BLaER1 (cell line): ENCODE measurements at regions not wholly inside any gene's neighbourhood (a gene's known extent, or its start where the extent isn't known, plus 50 kb on each side); places are given as distances from the start of the nearest gene placed in this dataset.

ENCODE experiments used
- H3K27ac ChIP-seq: shearing (Covaris generic); formaldehyde crosslinking; 2 replicates; pipeline ENCODE4 v1.8.1; 2022
- H3K27me3 ChIP-seq: shearing (Covaris generic); formaldehyde crosslinking; 2 replicates; pipeline ENCODE4 v1.8.1; 2022
- H3K36me3 ChIP-seq: shearing (Covaris generic); formaldehyde crosslinking; 2 replicates; pipeline ENCODE4 v1.8.1; 2022
- H3K4me1 ChIP-seq: shearing (Covaris generic); formaldehyde crosslinking; 2 replicates; pipeline ENCODE4 v1.8.1; 2022
- H3K4me2 ChIP-seq: shearing (Covaris generic); formaldehyde crosslinking; 2 replicates; pipeline ENCODE4 v1.8.1; 2022
- H3K4me3 ChIP-seq: shearing (Covaris generic); formaldehyde crosslinking; 2 replicates; pipeline ENCODE4 v1.8.1; 2022
- H3K9ac ChIP-seq: shearing (Covaris generic); formaldehyde crosslinking; 2 replicates; pipeline ENCODE4 v1.8.1; 2022
- H3K9me3 ChIP-seq: shearing (Covaris generic); formaldehyde crosslinking; 2 replicates; pipeline ENCODE4 v1.8.1; 2022
- H4K20me1 ChIP-seq: shearing (Covaris generic); formaldehyde crosslinking; 2 replicates; pipeline ENCODE4 v1.8.1; 2022
- Cebpa-rat ChIP-seq: shearing (Covaris generic); IDR thresholded peaks from 2 replicates; pipeline ENCODE4 v1.8.1; 2022

DNA sequence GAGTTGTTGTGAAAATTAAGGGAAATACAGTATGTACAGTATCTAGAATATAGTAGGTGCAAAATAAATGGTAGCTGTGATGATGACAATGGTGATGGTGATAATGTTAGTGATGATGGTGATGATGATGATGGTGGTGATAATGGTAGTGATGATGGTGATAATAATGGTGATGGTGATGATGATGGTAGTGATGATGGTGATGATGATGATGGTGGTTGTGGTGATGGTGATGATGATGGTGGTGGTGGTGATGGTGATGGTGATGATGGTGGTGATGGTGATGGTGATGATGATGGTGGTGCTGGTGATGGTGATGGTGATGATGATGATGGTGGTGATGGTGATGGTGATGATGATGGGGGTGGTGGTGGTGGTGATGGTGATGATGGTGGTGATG, 91.3 kb upstream of the FOXF1 start:
- peaks cover 35% of the 10 kb centered on the region for H3K9me3 ChIP-seq
- TF ChIP-seq Cebpa-rat, result no peak
- H3K27ac ChIP-seq, result no peak overlapping the region
- no peaks in the 10 kb centered on the region for H4K20me1 ChIP-seq
- H3K36me3 ChIP-seq, result no peaks in the 10 kb centered on the region
- H3K4me1 ChIP-seq, result no peaks in the 10 kb centered on the region
- no peaks in the 10 kb centered on the region for H3K27me3 ChIP-seq
- no peak overlapping the region for H3K9ac ChIP-seq
- H3K4me3 ChIP-seq, result no peak overlapping the region
- H3K4me2 ChIP-seq, result no peak overlapping the region

- no peaks in the 10 kb centered on the region for H3K27me3 ChIP-seq
- H3K4me2 ChIP-seq, result no peak overlapping the region
- no peaks in the 10 kb centered on the region for H3K4me1 ChIP-seq
- no peak overlapping the region for H3K27ac ChIP-seq
- peaks cover 35% of the 10 kb centered on the region for H3K9me3 ChIP-seq
- no peak for TF ChIP-seq Cebpa-rat
- no peak overlapping the region for H3K9ac ChIP-seq
- H3K4me3 ChIP-seq, result no peak overlapping the region
- no peaks in the 10 kb centered on the region for H3K36me3 ChIP-seq
- H4K20me1 ChIP-seq, result no peaks in the 10 kb centered on the region
Observed at GRCh38 chr16:86419518-86419917, 90.8 kb upstream of the FOXF1 start.

GRCh38 chr16:86421995-86422394, 88.3 kb upstream of the FOXF1 start:
- TF ChIP-seq Cebpa-rat, result no peak
- Histone ChIP-seq H3K4me3 (no peak overlapping the region), H3K4me2 (no peak overlapping the region), H4K20me1 (no peaks in the 10 kb centered on the region), H3K4me1 (no peaks in the 10 kb centered on the region), H3K9ac (no peak overlapping the region), H3K27me3 (no peaks in the 10 kb centered on the region), H3K27ac (no peak overlapping the region), H3K9me3 (peaks cover 28% of the 10 kb centered on the region), H3K36me3 (no peaks in the 10 kb centered on the region)

DNA sequence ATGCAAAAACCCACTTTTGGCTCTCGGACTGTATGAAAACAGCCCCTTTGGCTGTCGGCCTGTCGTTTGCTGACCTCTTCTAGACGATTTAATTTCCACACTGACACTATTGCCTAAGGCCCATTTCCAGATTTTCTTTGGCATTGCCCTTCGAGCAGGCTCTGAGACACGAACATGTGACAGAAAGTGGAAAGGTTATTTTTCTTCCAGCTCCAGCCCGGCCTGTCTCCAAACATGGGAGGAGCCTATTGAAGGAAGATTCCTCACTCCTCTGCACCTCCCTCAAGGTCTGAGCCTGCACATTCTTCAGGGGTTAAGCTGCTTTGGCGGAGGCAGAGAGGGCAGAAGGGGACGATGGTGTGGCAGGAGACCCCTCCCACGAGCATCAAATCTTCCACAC, 85.9 kb upstream of the FOXF1 start:
- Histone ChIP-seq H3K4me1 (no peaks in the 10 kb centered on the region), H3K36me3 (no peaks in the 10 kb centered on the region), H3K9me3 (peaks cover 28% of the 10 kb centered on the region), H3K27me3 (no peaks in the 10 kb centered on the region), H4K20me1 (no peaks in the 10 kb centered on the region), H3K27ac (no peak overlapping the region), H3K4me2 (no peak overlapping the region), H3K4me3 (no peak overlapping the region), H3K9ac (no peak overlapping the region)
- no peak for TF ChIP-seq Cebpa-rat

GRCh38 chr16:86424985-86425384, 85.3 kb upstream of the FOXF1 start:
- H3K4me1 ChIP-seq, result no peaks in the 10 kb centered on the region
- no peak for TF ChIP-seq Cebpa-rat
- no peak overlapping the region for H3K9ac ChIP-seq
- no peaks in the 10 kb centered on the region for H3K36me3 ChIP-seq
- H3K4me3 ChIP-seq, result no peak overlapping the region
- peaks cover 28% of the 10 kb centered on the region for H3K9me3 ChIP-seq
- no peaks in the 10 kb centered on the region for H4K20me1 ChIP-seq
- H3K27ac ChIP-seq, result no peak overlapping the region
- H3K4me2 ChIP-seq, result no peak overlapping the region
- no peaks in the 10 kb centered on the region for H3K27me3 ChIP-seq

DNA sequence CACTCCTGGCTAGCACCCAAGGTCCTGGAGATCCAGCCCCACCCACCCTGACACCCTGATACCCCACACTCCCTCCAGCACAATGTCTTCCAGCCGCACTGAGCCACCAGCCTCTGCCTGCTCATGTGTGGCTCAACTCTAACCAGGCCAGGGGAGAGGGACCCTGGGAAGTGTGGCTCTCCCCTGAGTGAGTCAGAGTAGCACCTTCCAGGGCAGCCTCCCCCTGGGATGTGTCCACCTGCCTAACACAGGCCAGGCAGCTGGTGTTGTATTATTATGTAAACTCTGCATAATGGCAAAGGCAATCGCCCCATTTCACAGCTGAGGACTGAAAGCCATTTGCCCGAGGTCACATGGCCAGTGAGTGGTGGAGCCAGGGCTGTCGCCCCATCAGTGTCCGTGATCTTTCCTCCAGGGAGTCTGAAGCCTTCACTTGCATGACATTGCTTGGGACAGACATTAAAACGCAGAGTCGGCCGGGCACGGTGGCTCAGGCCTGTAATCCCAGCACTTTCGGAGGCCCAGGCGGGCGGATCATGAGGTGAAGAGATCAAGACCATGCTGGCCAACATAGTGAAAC, 84.2 kb upstream of the FOXF1 start:
- no peak overlapping the region for H3K4me3 ChIP-seq
- no peak overlapping the region for H3K9ac ChIP-seq
- H3K27me3 ChIP-seq, result no peaks in the 10 kb centered on the region
- H3K9me3 ChIP-seq, result peaks cover 24% of the 10 kb centered on the region
- no peak for TF ChIP-seq Cebpa-rat
- no peak overlapping the region for H3K4me2 ChIP-seq
- H3K27ac ChIP-seq, result no peak overlapping the region
- H4K20me1 ChIP-seq, result no peaks in the 10 kb centered on the region
- H3K36me3 ChIP-seq, result no peaks in the 10 kb centered on the region
- no peaks in the 10 kb centered on the region for H3K4me1 ChIP-seq

DNA sequence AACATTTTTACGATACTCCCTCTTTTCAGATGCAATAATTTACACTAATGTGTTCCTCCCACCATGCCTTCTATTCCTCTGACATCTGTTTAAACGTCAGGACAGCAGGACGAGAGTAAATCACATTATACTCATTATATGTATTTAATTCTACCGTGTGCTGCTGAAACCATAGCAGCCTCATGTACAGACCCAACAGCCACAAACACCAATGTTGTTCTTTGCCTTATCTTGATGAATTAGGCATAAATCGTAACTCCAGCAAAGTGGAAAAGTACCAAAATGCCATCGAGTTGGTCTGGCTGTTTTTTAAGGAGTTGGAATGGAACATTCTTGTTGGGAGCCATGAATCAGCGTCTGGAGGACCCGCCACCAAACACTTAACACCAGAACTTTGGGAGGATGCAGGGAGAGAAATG, 82.9 kb upstream of the FOXF1 start:
- Histone ChIP-seq H3K36me3 (no peaks in the 10 kb centered on the region), H4K20me1 (no peaks in the 10 kb centered on the region), H3K27me3 (no peaks in the 10 kb centered on the region), H3K9ac (no peak overlapping the region), H3K9me3 (peaks cover 12% of the 10 kb centered on the region), H3K4me3 (no peak overlapping the region), H3K4me2 (no peak overlapping the region), H3K4me1 (no peaks in the 10 kb centered on the region), H3K27ac (no peak overlapping the region)
- no peak for TF ChIP-seq Cebpa-rat

GRCh38 chr16:86428729-86429517, 81.4 kb upstream of the FOXF1 start:
- Histone ChIP-seq H3K27me3 (no peaks in the 10 kb centered on the region), H3K4me3 (no peak overlapping the region), H3K36me3 (no peaks in the 10 kb centered on the region), H3K4me1 (no peaks in the 10 kb centered on the region), H4K20me1 (no peaks in the 10 kb centered on the region), H3K9ac (no peak overlapping the region), H3K4me2 (no peak overlapping the region), H3K27ac (no peak overlapping the region), H3K9me3 (no peaks in the 10 kb centered on the region)
- TF ChIP-seq Cebpa-rat, result no peak

GRCh38 chr16:86429663-86430062, 80.7 kb upstream of the FOXF1 start:
- H3K4me1 ChIP-seq, result no peaks in the 10 kb centered on the region
- no peak overlapping the region for H3K4me2 ChIP-seq
- H3K9me3 ChIP-seq, result no peaks in the 10 kb centered on the region
- no peak overlapping the region for H3K9ac ChIP-seq
- no peak overlapping the region for H3K27ac ChIP-seq
- no peaks in the 10 kb centered on the region for H3K27me3 ChIP-seq
- H4K20me1 ChIP-seq, result no peaks in the 10 kb centered on the region
- H3K4me3 ChIP-seq, result no peak overlapping the region
- no peak for TF ChIP-seq Cebpa-rat
- no peaks in the 10 kb centered on the region for H3K36me3 ChIP-seq

- no peak overlapping the region for H3K9ac ChIP-seq
- H3K27me3 ChIP-seq, result no peaks in the 10 kb centered on the region
- no peak overlapping the region for H3K27ac ChIP-seq
- TF ChIP-seq Cebpa-rat, result no peak
- H3K4me1 ChIP-seq, result no peaks in the 10 kb centered on the region
- H4K20me1 ChIP-seq, result no peaks in the 10 kb centered on the region
- no peaks in the 10 kb centered on the region for H3K36me3 ChIP-seq
- H3K4me3 ChIP-seq, result no peak overlapping the region
- H3K9me3 ChIP-seq, result no peaks in the 10 kb centered on the region
- no peak overlapping the region for H3K4me2 ChIP-seq
Observed at GRCh38 chr16:86430814-86431213, 79.5 kb upstream of the FOXF1 start.
